ENCODE measurements at regions not wholly inside any gene's neighbourhood (a gene's known extent, or its start where the extent isn't known, plus 50 kb on each side); places are given as distances from the start of the nearest gene placed in this dataset.

- DNase-seq (ENCODE audit: insufficient read length), result no peak
- FAIRE-seq, result no peak
- TF ChIP-seq POLR2AphosphoS5 (IDR thresholded peaks at IDR 0.05; ENCODE audit: low read depth, low read length) (no peak), TAF1 (IDR thresholded peaks at IDR 0.05; ENCODE audit: borderline replicate concordance, low read depth, low read length) (no peak), POLR2A (IDR thresholded peaks at IDR 0.05; ENCODE audit: low read depth, low read length) (no peak)
These were observed 169.1 kb downstream of the WSCD1 start for GRCh38 chr17:6239241-6239798.

- FAIRE-seq (no peak), DNase-seq (ENCODE audit: insufficient read length) (no peak)
- no peak for TF ChIP-seq POLR2AphosphoS5 (IDR thresholded peaks at IDR 0.05; ENCODE audit: low read depth, low read length)
- no peak for TF ChIP-seq TAF1 (IDR thresholded peaks at IDR 0.05; ENCODE audit: borderline replicate concordance, low read depth, low read length)
- no peak for TF ChIP-seq POLR2A (IDR thresholded peaks at IDR 0.05; ENCODE audit: low read depth, low read length)
These were observed 163.7 kb downstream of the WSCD1 start for GRCh38 chr17:6233856-6234255.

- no peak for FAIRE-seq
- DNase-seq (ENCODE audit: insufficient read length), result no peak
- no peak for TF ChIP-seq POLR2AphosphoS5 (IDR thresholded peaks at IDR 0.05; ENCODE audit: low read depth, low read length)
- no peak for TF ChIP-seq POLR2A (IDR thresholded peaks at IDR 0.05; ENCODE audit: low read depth, low read length)
- no peak for TF ChIP-seq TAF1 (IDR thresholded peaks at IDR 0.05; ENCODE audit: borderline replicate concordance, low read depth, low read length)
These were observed 163.2 kb downstream of the WSCD1 start for GRCh38 chr17:6233339-6233738.

DNA sequence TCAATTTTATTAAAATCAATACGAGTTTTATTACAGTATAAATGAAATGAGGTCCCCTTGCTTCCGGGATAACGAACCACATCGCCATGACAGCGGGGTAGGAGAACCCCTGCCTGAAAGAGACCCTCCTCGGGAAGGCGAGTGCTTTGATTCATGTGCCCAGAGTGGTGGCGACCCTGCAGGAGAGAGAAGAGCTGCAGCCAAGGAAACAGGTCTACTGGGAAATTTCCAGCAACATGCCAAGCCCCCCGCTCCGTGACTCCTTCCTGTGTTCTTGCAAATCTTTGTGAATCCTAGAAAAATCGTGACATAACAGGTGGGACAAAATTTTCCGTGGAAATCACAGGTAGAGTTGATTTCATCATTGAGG lies 162.5 kb downstream of the WSCD1 start:
- FAIRE-seq, result no peak
- DNase-seq (ENCODE audit: insufficient read length), result no peak
- TF ChIP-seq POLR2A (IDR thresholded peaks at IDR 0.05; ENCODE audit: low read depth, low read length) (no peak), POLR2AphosphoS5 (IDR thresholded peaks at IDR 0.05; ENCODE audit: low read depth, low read length) (no peak), TAF1 (IDR thresholded peaks at IDR 0.05; ENCODE audit: borderline replicate concordance, low read depth, low read length) (no peak)

GRCh38 chr17:6231886-6232731 lies 161.9 kb downstream of the WSCD1 start:
- DNase-seq (ENCODE audit: insufficient read length), result no peak
- FAIRE-seq, result no peak
- no peak for TF ChIP-seq POLR2A (IDR thresholded peaks at IDR 0.05; ENCODE audit: low read depth, low read length)
- no peak for TF ChIP-seq POLR2AphosphoS5 (IDR thresholded peaks at IDR 0.05; ENCODE audit: low read depth, low read length)
- TF ChIP-seq TAF1 (IDR thresholded peaks at IDR 0.05; ENCODE audit: borderline replicate concordance, low read depth, low read length), result no peak

DNA sequence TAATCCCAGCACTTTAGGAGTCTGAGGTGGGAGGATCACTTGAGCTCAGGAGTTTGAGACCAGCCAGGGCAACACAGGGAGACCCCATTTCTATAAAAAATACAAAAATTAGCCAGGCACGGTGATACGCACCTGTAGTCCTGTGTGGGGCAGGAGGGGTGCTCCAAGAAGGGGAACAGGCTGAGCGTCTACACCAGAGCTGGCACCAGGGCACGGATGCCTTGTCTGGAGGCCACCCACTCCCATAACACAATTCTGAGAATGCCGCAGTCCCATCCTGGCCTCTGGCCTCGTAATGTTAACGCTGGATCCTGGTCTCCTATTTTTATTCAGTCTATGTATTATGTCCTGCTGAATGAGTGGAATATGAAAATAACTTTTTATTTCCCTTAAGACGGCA lies 161.3 kb downstream of the WSCD1 start:
- DNase-seq (ENCODE audit: insufficient read length) (no peak), FAIRE-seq (no peak)
- TF ChIP-seq POLR2A (IDR thresholded peaks at IDR 0.05; ENCODE audit: low read depth, low read length), result no peak
- no peak for TF ChIP-seq POLR2AphosphoS5 (IDR thresholded peaks at IDR 0.05; ENCODE audit: low read depth, low read length)
- no peak for TF ChIP-seq TAF1 (IDR thresholded peaks at IDR 0.05; ENCODE audit: borderline replicate concordance, low read depth, low read length)

GRCh38 chr17:6218333-6218732 lies 148.2 kb downstream of the WSCD1 start:
- TF ChIP-seq POLR2AphosphoS5 (IDR thresholded peaks at IDR 0.05; ENCODE audit: low read depth, low read length), result no peak
- no peak for TF ChIP-seq POLR2A (IDR thresholded peaks at IDR 0.05; ENCODE audit: low read depth, low read length)
- no peak for DNase-seq (ENCODE audit: insufficient read length)
- no peak for FAIRE-seq

DNA sequence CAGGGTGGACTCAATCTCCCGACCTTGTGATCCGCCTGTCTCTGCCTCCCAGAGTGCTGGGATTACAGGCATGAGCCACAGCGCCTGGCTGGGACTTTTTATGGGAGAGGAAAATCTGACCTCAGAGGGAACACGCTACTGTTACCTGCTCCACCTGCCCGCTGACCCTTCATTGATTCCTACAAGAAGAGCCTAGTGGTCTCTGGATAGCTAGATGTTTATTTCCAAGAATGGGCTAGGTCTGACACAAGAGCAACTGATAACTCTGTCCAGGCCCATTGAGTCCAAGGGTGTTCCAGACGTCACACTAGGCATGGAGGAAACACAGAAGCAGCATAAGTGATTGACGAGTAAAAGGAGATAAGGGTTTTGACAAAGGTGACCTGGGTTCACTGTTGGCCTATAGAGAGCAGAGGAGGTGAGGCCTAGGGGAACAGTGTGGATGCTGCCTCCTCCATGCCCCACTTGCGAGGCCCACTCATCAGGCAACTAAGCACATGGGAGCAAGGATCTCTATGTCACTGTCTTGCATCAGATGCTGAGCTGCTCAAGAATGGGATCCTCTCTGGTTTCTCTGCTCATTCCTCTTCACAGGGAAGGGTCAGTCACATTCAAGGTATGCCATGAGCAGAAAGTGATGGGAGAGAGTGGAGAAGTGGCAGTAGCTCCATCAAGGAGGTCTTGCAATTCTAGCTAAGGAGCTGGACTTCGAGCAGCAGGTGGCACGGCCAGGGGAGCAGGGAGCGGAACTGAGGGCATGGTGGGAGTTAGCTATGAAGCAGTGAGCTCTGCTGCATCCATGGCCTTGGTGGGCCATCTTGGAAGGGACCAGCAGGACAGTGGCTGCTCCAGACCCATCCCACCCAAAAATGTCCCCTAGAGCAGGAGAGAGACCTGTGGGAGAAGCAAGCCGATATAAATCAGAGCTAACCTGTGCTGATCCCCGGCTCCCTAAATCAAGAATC lies 145.2 kb downstream of the WSCD1 start:
- DNase-seq (ENCODE audit: insufficient read length) (no peak), FAIRE-seq (no peak)
- TF ChIP-seq POLR2A (IDR thresholded peaks at IDR 0.05; ENCODE audit: low read depth, low read length), result no peak
- TF ChIP-seq POLR2AphosphoS5 (IDR thresholded peaks at IDR 0.05; ENCODE audit: low read depth, low read length), result no peak
- TF ChIP-seq TAF1 (IDR thresholded peaks at IDR 0.05; ENCODE audit: borderline replicate concordance, low read depth, low read length), result no peak

GRCh38 chr17:6213859-6214258 lies 143.7 kb downstream of the WSCD1 start:
- no peak for FAIRE-seq
- no peak for TF ChIP-seq POLR2AphosphoS5 (IDR thresholded peaks at IDR 0.05; ENCODE audit: low read depth, low read length)
- no peak for TF ChIP-seq TAF1 (IDR thresholded peaks at IDR 0.05; ENCODE audit: borderline replicate concordance, low read depth, low read length)
- TF ChIP-seq POLR2A (IDR thresholded peaks at IDR 0.05; ENCODE audit: low read depth, low read length), result no peak
- DNase-seq (ENCODE audit: insufficient read length), result no peak

GRCh38 chr17:6212766-6213165 lies 142.6 kb downstream of the WSCD1 start:
- TF ChIP-seq POLR2AphosphoS5 (IDR thresholded peaks at IDR 0.05; ENCODE audit: low read depth, low read length), result no peak
- no peak for TF ChIP-seq TAF1 (IDR thresholded peaks at IDR 0.05; ENCODE audit: borderline replicate concordance, low read depth, low read length)
- no peak for TF ChIP-seq POLR2A (IDR thresholded peaks at IDR 0.05; ENCODE audit: low read depth, low read length)
- no peak for DNase-seq (ENCODE audit: insufficient read length)
- no peak for FAIRE-seq

DNA sequence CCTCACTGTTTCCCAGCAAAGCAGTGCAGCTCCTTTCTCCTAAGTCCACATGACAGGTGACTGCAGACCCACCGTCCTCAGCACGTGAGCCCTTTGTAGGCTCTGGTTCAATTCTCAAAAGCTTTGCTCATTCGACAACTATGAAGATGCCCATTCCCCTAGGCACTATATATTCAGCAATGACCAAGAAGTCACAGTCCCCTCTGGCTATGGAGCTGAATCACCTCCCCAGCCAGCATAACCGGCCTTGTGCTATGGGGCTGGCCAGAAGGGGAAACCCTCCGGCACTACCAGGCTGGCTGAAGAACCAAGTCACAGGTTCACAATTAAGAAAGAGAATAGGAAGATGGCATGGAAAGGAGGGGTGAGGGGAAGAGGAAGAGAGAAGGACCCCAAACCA lies 139.7 kb downstream of the WSCD1 start:
- no peak for DNase-seq (ENCODE audit: insufficient read length)
- TF ChIP-seq POLR2A (IDR thresholded peaks at IDR 0.05; ENCODE audit: low read depth, low read length) (no peak), TAF1 (IDR thresholded peaks at IDR 0.05; ENCODE audit: borderline replicate concordance, low read depth, low read length) (no peak), POLR2AphosphoS5 (IDR thresholded peaks at IDR 0.05; ENCODE audit: low read depth, low read length) (no peak)
- no peak for FAIRE-seq
